H1 (cell line): ENCODE measurements at regions not wholly inside any gene's neighbourhood (a gene's known extent, or its start where the extent isn't known, plus 50 kb on each side); places are given as distances from the start of the nearest gene placed in this dataset.

Source experiments
- CTCF ChIA-PET: fragments of 300-600 bp; sonication (Branson Sonifier 250); formaldehyde crosslinking; loops from one replicate; lab custom pipeline; 2021; ENCODE audit not compliant: partially characterized antibody; lab: Charles Lee
- POLR2A ChIA-PET: fragments of 300-600 bp; sonication (Branson Sonifier 250); formaldehyde crosslinking; loops from one replicate; lab custom pipeline; 2021; ENCODE audit warnings: inconsistent platforms; ENCODE audit not compliant: partially characterized antibody; lab: Charles Lee
- DNase-seq, 2 experiments: peaks; one replicate each; pipeline versions ENCODE4 v3.0.0 to v3.0.0-alpha.2; 2010 to 2022; ENCODE audit warnings: low spot score in 2 of 2, low read depth in 1 of 2, mixed read lengths in 1 of 2
- FAIRE-seq: peaks from 2 replicates; lab custom pipeline; 2011; peaks lifted over from hg19 to GRCh38; lab: Jason Lieb, UNC
- H2AFZ ChIP-seq: 2 replicates; pipeline ENCODE4 v1.8.1; 2012; ENCODE audit warnings: low read length, inconsistent platforms
- H2AK5ac ChIP-seq: 2 replicates; pipeline ENCODE4 v1.6.1; 2013; ENCODE audit warnings: low read depth, low read length
- H2BK120ac ChIP-seq: replicated peaks from 2 replicates; pipeline ENCODE3; 2013; ENCODE audit warnings: low read depth, low read length, inconsistent platforms
- H2BK12ac ChIP-seq: 2 replicates; pipeline ENCODE4 v1.6.1; 2013; ENCODE audit warnings: low read depth, low read length
- H2BK15ac ChIP-seq: 2 replicates; pipeline ENCODE4 v1.6.1; 2013; ENCODE audit warnings: low read length
- H2BK20ac ChIP-seq: 2 replicates; pipeline ENCODE4 v1.6.1; 2013; ENCODE audit warnings: low read length
- H2BK5ac ChIP-seq: 2 replicates; pipeline ENCODE4 v1.6.1; 2013; ENCODE audit warnings: low read depth, low read length
- H3K14ac ChIP-seq: 2 replicates; pipeline ENCODE4 v1.6.1; 2013; ENCODE audit warnings: inconsistent platforms; ENCODE audit not compliant: insufficient read length
- H3K18ac ChIP-seq: 2 replicates; pipeline ENCODE4 v1.6.1; 2013; ENCODE audit warnings: low read length; ENCODE audit errors: extremely low read depth
- H3K23ac ChIP-seq: 2 replicates; pipeline ENCODE4 v1.6.1; 2013; ENCODE audit warnings: inconsistent platforms; ENCODE audit not compliant: insufficient read length
- H3K23me2 ChIP-seq: 2 replicates; pipeline ENCODE4 v1.6.1; 2013; ENCODE audit warnings: low read depth, low read length
- H3K27ac ChIP-seq: 2 replicates; pipeline ENCODE4 v1.6.1; 2011; ENCODE audit warnings: low read depth, low read length, inconsistent platforms
- H3K27me3 ChIP-seq, 4 experiments: replicated peaks in 1 of 4; 1 replicate in 1 of 4; 2 replicates in 3 of 4; pipeline versions ENCODE4 v1.6.1 to v1.8.1; 2011 to 2013; ENCODE audit warnings: low read length in 3 of 4, mild to moderate bottlenecking in 3 of 4, inconsistent platforms in 2 of 4, mixed read lengths in 2 of 4, moderate library complexity in 1 of 4; ENCODE audit not compliant: control insufficient read depth in 3 of 4, insufficient read depth in 3 of 4; ENCODE audit errors: extremely low read depth in 1 of 4
- H3K36me3 ChIP-seq, 4 experiments: 2 replicates each; pipeline versions ENCODE4 v1.6.1 to v1.8.1; 2011 to 2013; ENCODE audit warnings: mild to moderate bottlenecking in 4 of 4, low read length in 3 of 4, moderate library complexity in 2 of 4, control low read depth in 1 of 4, inconsistent platforms in 1 of 4; ENCODE audit not compliant: insufficient read depth in 4 of 4, control insufficient read depth in 2 of 4
- H3K4ac ChIP-seq: replicated peaks from 2 replicates; pipeline ENCODE3; 2013; ENCODE audit warnings: low read length, low read depth, mixed read lengths, inconsistent platforms; ENCODE audit not compliant: insufficient read length
- H3K4me1 ChIP-seq, 4 experiments: replicated peaks in 1 of 4; 1 replicate in 1 of 4; 2 replicates in 3 of 4; pipeline versions ENCODE4 v1.6.1 to v1.8.1; 2011 to 2013; ENCODE audit warnings: low read length in 3 of 4, inconsistent platforms in 2 of 4, mixed read lengths in 1 of 4; ENCODE audit not compliant: insufficient read depth in 4 of 4, control insufficient read depth in 3 of 4
- H3K4me2 ChIP-seq, 2 experiments: 2 replicates each; pipeline versions ENCODE4 v1.6.1 to v1.8.1; 2011 to 2013; ENCODE audit warnings: low read depth in 2 of 2, low read length in 2 of 2, control low read depth in 1 of 2, inconsistent platforms in 1 of 2, mild to moderate bottlenecking in 1 of 2; ENCODE audit not compliant: insufficient read depth in 1 of 2
- H3K4me3 ChIP-seq, 4 experiments: fragments of 200-600, 300-600 bp in 1 of 4; sonication (generic), shearing (Covaris generic), sonication (Bioruptor Twin) in 1 of 4; 2 replicates each; pipeline versions ENCODE4 v1.5.1 to v1.8.1; 2011 to 2016; ENCODE audit warnings: low read length in 4 of 4, low read depth in 3 of 4, control low read depth in 2 of 4, inconsistent platforms in 2 of 4, mild to moderate bottlenecking in 2 of 4, mixed read lengths in 1 of 4, moderate library complexity in 1 of 4; ENCODE audit not compliant: insufficient read depth in 2 of 4; ENCODE audit errors: extremely low read depth in 1 of 4
- H3K56ac ChIP-seq: replicated peaks from 2 replicates; pipeline ENCODE3; 2013; ENCODE audit warnings: low read depth, mild to moderate bottlenecking, mixed read lengths, low read length, inconsistent platforms; ENCODE audit not compliant: insufficient read length
- H3K79me1 ChIP-seq: 2 replicates; pipeline ENCODE4 v1.6.1; 2013; ENCODE audit warnings: low read depth, low read length, control low read depth
- H3K79me2 ChIP-seq, 2 experiments: 2 replicates each; pipeline versions ENCODE4 v1.6.1 to v1.8.1; 2012 to 2013; ENCODE audit warnings: low read length in 2 of 2, mild to moderate bottlenecking in 2 of 2, inconsistent platforms in 1 of 2; ENCODE audit not compliant: insufficient read depth in 2 of 2, control insufficient read depth in 1 of 2
- H3K9ac ChIP-seq, 4 experiments: replicated peaks in 1 of 4; 1 replicate in 1 of 4; 2 replicates in 3 of 4; pipeline versions ENCODE4 v1.6.1 to v1.8.1; 2011 to 2013; ENCODE audit warnings: low read depth in 3 of 4, low read length in 3 of 4, control low read depth in 2 of 4, mild to moderate bottlenecking in 2 of 4, moderate library complexity in 2 of 4, inconsistent platforms in 1 of 4; ENCODE audit errors: extremely low read depth in 1 of 4
- H3K9me3 ChIP-seq, 2 experiments: 2 replicates each; pipeline versions ENCODE4 v1.6.1 to v1.8.1; 2012 to 2013; ENCODE audit warnings: mild to moderate bottlenecking in 2 of 2, moderate library complexity in 2 of 2, control low read depth in 1 of 2, inconsistent platforms in 1 of 2, low read depth in 1 of 2, low read length in 1 of 2, mixed read lengths in 1 of 2; ENCODE audit not compliant: insufficient read depth in 2 of 2
- H4K20me1 ChIP-seq, 2 experiments: replicated peaks in 1 of 2; 2 replicates each; pipeline versions ENCODE3 to v1.8.1; 2011 to 2013; ENCODE audit warnings: inconsistent platforms in 2 of 2, low read length in 2 of 2, mild to moderate bottlenecking in 1 of 2; ENCODE audit not compliant: insufficient read depth in 2 of 2, control insufficient read depth in 1 of 2
- H4K5ac ChIP-seq: 2 replicates; pipeline ENCODE4 v1.6.1; 2013; ENCODE audit warnings: low read length, low read depth, mixed read lengths, inconsistent platforms; ENCODE audit not compliant: insufficient read length
- H4K8ac ChIP-seq: 2 replicates; pipeline ENCODE4 v1.8.0; 2013; ENCODE audit warnings: mild to moderate bottlenecking, moderate library complexity, low read length, inconsistent platforms; ENCODE audit not compliant: insufficient read depth; ENCODE audit errors: extremely low read depth
- H4K91ac ChIP-seq: replicated peaks from 2 replicates; pipeline ENCODE3; 2013; ENCODE audit warnings: low read length, mixed read lengths, inconsistent platforms; ENCODE audit not compliant: insufficient read length
- ASH2L ChIP-seq: fragments of 200-600, 300-600 bp; sonication (generic); IDR thresholded peaks from one replicate; pipeline ENCODE4 v1.7.1; 2017; ENCODE audit warnings: low read length
- CBX5 ChIP-seq: fragments of 300-800, 300-1000 bp; sonication (generic); IDR thresholded peaks from 2 replicates; pipeline ENCODE4 v1.7.1; 2016; ENCODE audit warnings: antibody characterized with exemption, low read length, low read depth
- CHD2 ChIP-seq: IDR thresholded peaks from 2 replicates; pipeline ENCODE4 v1.6.1; 2012; ENCODE audit warnings: low read length, improper control_type of control experiment
- FOSL1 ChIP-seq: IDR thresholded peaks from 2 replicates; pipeline ENCODE4 v1.6.1; 2011; ENCODE audit warnings: mild to moderate bottlenecking, low read depth, low read length, moderate library complexity; ENCODE audit not compliant: insufficient read depth
- HDAC6 ChIP-seq: IDR thresholded peaks from one replicate; pipeline ENCODE4 v1.7.1; 2012; ENCODE audit warnings: low read depth, mild to moderate bottlenecking, inconsistent platforms, low read length, moderate library complexity
- JUN ChIP-seq: IDR thresholded peaks from 2 replicates; pipeline ENCODE4 v1.6.1; 2011; ENCODE audit warnings: low read depth, mild to moderate bottlenecking, improper control_type of control experiment, low read length
- SIN3A ChIP-seq, 2 experiments: IDR thresholded peaks in 1 of 2; conservative IDR thresholded peaks in 1 of 2; 2 replicates each; pipeline ENCODE4 v1.6.1; 2011 to 2012; ENCODE audit warnings: low read length in 2 of 2, improper control_type of control experiment in 1 of 2, low read depth in 1 of 2, mild to moderate bottlenecking in 1 of 2
- TBP ChIP-seq: IDR thresholded peaks from 2 replicates; pipeline ENCODE4 v1.6.1; 2011; ENCODE audit warnings: low read depth, low read length, improper control_type of control experiment
- TEAD4 ChIP-seq: IDR thresholded peaks from 2 replicates; pipeline ENCODE4 v1.6.1; 2012; ENCODE audit warnings: low read depth, low read length, inconsistent platforms, mixed read lengths
- WGBS, 2 experiments: shearing (Covaris generic) in 1 of 2; methylation state at CpG; one replicate each; pipeline versions ENCODE4 v1.1.6 to v1.1.7; 2013 to 2015; ENCODE audit warnings: low lambda C conversion rate in 2 of 2, mixed read lengths in 2 of 2, inconsistent platforms in 1 of 2, low coverage in 1 of 2, missing lambda C conversion rate in 1 of 2; ENCODE audit not compliant: insufficient replicate concordance in 2 of 2, insufficient coverage in 1 of 2, insufficient read length in 1 of 2; ENCODE audit errors: extremely low coverage in 1 of 2, missing lambda C conversion rate in 1 of 2; 5-methylcytosine and 5-hydroxymethylcytosine counted together

DNA sequence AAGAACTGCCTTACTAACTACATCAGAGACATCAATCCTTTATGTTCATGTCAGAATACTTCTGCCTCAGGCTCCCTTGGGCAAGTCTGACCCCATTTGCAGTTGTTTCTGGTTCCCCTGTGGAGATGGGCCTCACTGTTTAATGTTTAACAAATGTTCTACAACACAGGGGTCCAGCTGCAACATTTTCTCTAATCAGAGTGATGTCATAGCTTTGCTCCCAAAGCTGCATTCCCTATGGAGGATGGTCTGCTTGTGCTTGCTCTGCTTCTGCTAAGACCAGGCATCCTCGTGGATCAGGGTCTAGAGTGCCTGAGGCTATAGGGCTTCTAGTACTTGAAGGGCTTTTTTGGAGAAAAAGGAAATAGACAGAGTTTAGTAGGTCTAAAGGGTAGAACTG, 1071.2 kb downstream of the TTLL7 start:
- no peak for TF ChIP-seq HDAC6
- no peak for TF ChIP-seq CBX5
- TF ChIP-seq TBP: no peak
- TF ChIP-seq TEAD4: no peak
- TF ChIP-seq CHD2: no peak
- no peak for TF ChIP-seq ASH2L
- TF ChIP-seq FOSL1: no peak
- no peak for TF ChIP-seq JUN
- no peak for TF ChIP-seq SIN3A (conservative IDR thresholded peaks at IDR 0.05 in 1 of 2, IDR thresholded peaks at IDR 0.05 in 1 of 2; ENCODE audit: low read depth in 1 of 2, low read length in 2 of 2)
- TF ChIP-seq, all 59 proteins: peak for 0
- H4K20me1 ChIP-seq: no peaks in the 10 kb centered on the region
- CTCF ChIA-PET: no interaction called here
- no peak overlapping the region for H3K56ac ChIP-seq
- 80% methylated on average over 1 of the region's 1 CpG; no CpG with 5 or more reads in 1 of the 2 experiments for WGBS, 2 experiments
- H2BK5ac ChIP-seq: no peak overlapping the region
- no peaks in the 10 kb centered on the region for H3K36me3 ChIP-seq
- H4K91ac ChIP-seq: no peak overlapping the region
- H3K79me1 ChIP-seq: no peaks in the 10 kb centered on the region
- H3K23ac ChIP-seq: no peak overlapping the region
- DNase-seq: no peak
- no peak overlapping the region for H2BK120ac ChIP-seq
- H2BK15ac ChIP-seq: no peak overlapping the region
- no peaks in the 10 kb centered on the region for H3K79me2 ChIP-seq
- no peak overlapping the region for H2AFZ ChIP-seq
- H3K9ac ChIP-seq: no peak overlapping the region
- no peak overlapping the region for H3K4me3 ChIP-seq
- H3K4me1 ChIP-seq: no peaks in the 10 kb centered on the region
- no peak overlapping the region for H3K4ac ChIP-seq
- no peak overlapping the region for H4K5ac ChIP-seq
- H3K27ac ChIP-seq: no peak overlapping the region
- H2BK20ac ChIP-seq: no peak overlapping the region
- no peaks in the 10 kb centered on the region for H3K27me3 ChIP-seq
- H3K18ac ChIP-seq: no peak overlapping the region
- H2AK5ac ChIP-seq: no peak overlapping the region
- H3K4me2 ChIP-seq: no peak overlapping the region
- no peaks in the 10 kb centered on the region for H3K9me3 ChIP-seq
- POLR2A ChIA-PET: no interaction called here
- FAIRE-seq: no peak
- no peak overlapping the region for H2BK12ac ChIP-seq
- H3K23me2 ChIP-seq: no peaks in the 10 kb centered on the region
- H3K14ac ChIP-seq: no peak overlapping the region
- no peak overlapping the region; the same call in 1 of the 2 replicates for H4K8ac ChIP-seq
